ENCODE measurements at regions not wholly inside any gene's neighbourhood (a gene's known extent, or its start where the extent isn't known, plus 50 kb on each side); places are given as distances from the start of the nearest gene placed in this dataset.

DNA sequence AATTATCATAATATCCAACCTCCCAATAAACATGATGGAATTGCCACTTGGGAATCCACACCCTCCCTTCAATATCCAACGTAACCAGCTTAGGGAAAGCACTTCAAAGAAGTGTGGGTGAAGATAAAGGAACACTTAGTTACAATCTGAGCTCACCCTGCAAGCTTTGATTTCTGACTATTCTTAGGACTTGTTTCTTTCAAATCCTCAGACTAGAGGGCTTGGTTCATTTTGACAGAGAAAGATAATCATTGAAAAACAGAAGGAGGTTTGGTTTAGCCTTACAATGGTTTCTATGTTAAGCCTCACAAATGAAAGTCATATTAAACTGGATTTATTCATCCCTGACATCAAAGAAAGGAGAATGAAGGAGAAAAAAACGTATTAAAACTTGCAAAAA lies 57.9 kb upstream of the SYT13 start:
- Histone ChIP-seq H3K9me2 (ENCODE audit: insufficient read depth) (no peaks in the 10 kb centered on the region; the same call in 1 of the 2 replicates), H3K79me2 (ENCODE audit: low read depth) (no peaks in the 10 kb centered on the region), H2AFZ (no peak overlapping the region), H3F3A (ENCODE audit: insufficient read depth, low read depth) (no peaks in the 10 kb centered on the region), H3K27ac (no peak overlapping the region), H4K20me1 (ENCODE audit: insufficient read depth) (no peaks in the 10 kb centered on the region), H3K36me3 (ENCODE audit: low read depth) (no peaks in the 10 kb centered on the region), H3K27me3 (ENCODE audit: insufficient read depth, low read depth) (peaks cover 79% of the 10 kb centered on the region), H3K9me3 (ENCODE audit: insufficient read depth, low read depth) (no peaks in the 10 kb centered on the region), H3K4me1 (replicated peaks; ENCODE audit: insufficient read depth) (no peaks in the 10 kb centered on the region), H3K4me3 (no peak overlapping the region), H3K4me2 (no peak overlapping the region)
- no peak for TF ChIP-seq EZH2 (IDR thresholded peaks at IDR 0.05; ENCODE audit: low read depth)
- ChIA-PET POLR2A (ENCODE audit: unreplicated experiment) (no interaction called here), CTCF (no interaction called here)
- DNase-seq: no peak
- BruUV-seq (replicated peaks): no TSS peak
- intact Hi-C loops (cut with micrococcal nuclease; ENCODE audit: unreplicated experiment): no loop called here

DNA sequence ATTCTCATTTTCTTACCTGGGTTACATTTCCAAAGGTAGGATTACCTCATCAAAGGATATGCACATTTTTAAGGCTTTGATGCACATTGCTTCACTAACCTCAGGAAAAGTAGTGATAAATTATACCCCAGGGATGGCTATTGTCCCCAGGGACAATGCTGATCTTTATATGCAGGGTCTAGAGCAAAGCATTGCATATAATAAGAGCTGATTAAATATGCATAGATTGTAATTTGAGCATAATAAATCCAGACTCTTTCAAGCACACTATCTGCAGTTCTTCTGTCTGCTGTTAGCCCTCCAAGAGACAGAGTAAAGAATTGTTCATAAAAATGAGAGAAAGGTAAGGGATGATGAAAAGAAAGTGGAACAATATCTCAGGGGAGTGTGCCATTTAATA lies 57.3 kb upstream of the SYT13 start:
- intact Hi-C loops (cut with micrococcal nuclease; ENCODE audit: unreplicated experiment): no loop called here
- CTCF ChIA-PET: no interaction called here

DNA sequence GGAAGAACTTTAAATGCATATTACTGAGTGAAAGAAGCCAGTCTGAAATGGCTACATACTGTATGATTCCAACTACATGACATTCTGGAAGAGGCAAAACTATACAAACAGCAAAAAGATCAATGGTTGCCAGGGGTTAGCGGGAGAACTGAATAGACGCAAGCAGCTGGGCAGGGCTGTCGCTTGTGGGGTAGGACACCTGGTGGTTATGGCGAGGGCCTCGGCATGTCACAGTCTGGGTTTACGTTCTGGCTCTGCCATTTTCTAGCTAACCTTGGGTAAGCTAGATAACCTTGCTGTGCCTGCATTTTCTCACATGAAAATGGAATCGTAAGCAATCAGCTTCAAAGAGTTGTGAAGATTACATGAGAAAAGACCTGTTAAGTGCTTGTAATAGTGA lies 55.2 kb upstream of the SYT13 start:
- intact Hi-C loops (cut with micrococcal nuclease; ENCODE audit: unreplicated experiment): no loop called here

More for the DNA sequence above, 57.3 kb upstream of the SYT13 start:
- Histone ChIP-seq H3K79me2 (ENCODE audit: low read depth) (no peaks in the 10 kb centered on the region), H3K9me2 (ENCODE audit: insufficient read depth) (no peaks in the 10 kb centered on the region; the same call in 1 of the 2 replicates), H3K4me1 (replicated peaks; ENCODE audit: insufficient read depth) (no peaks in the 10 kb centered on the region), H2AFZ (no peak overlapping the region), H3K4me2 (no peak overlapping the region), H3F3A (ENCODE audit: insufficient read depth, low read depth) (no peaks in the 10 kb centered on the region), H3K27me3 (ENCODE audit: insufficient read depth, low read depth) (peaks cover 79% of the 10 kb centered on the region), H3K9me3 (ENCODE audit: insufficient read depth, low read depth) (no peaks in the 10 kb centered on the region), H4K20me1 (ENCODE audit: insufficient read depth) (no peaks in the 10 kb centered on the region), H3K36me3 (ENCODE audit: low read depth) (no peaks in the 10 kb centered on the region), H3K4me3 (no peak overlapping the region), H3K27ac (no peak overlapping the region)
- no TSS peak for BruUV-seq (replicated peaks)
- no peak for TF ChIP-seq EZH2 (IDR thresholded peaks at IDR 0.05; ENCODE audit: low read depth)
- TF ChIP-seq, protein P1, sequence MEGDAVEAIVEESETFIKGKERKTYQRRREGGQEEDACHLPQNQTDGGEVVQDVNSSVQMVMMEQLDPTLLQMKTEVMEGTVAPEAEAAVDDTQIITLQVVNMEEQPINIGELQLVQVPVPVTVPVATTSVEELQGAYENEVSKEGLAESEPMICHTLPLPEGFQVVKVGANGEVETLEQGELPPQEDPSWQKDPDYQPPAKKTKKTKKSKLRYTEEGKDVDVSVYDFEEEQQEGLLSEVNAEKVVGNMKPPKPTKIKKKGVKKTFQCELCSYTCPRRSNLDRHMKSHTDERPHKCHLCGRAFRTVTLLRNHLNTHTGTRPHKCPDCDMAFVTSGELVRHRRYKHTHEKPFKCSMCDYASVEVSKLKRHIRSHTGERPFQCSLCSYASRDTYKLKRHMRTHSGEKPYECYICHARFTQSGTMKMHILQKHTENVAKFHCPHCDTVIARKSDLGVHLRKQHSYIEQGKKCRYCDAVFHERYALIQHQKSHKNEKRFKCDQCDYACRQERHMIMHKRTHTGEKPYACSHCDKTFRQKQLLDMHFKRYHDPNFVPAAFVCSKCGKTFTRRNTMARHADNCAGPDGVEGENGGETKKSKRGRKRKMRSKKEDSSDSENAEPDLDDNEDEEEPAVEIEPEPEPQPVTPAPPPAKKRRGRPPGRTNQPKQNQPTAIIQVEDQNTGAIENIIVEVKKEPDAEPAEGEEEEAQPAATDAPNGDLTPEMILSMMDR (conservative IDR thresholded peaks at IDR 0.05): no peak
- no peak for DNase-seq
- POLR2A ChIA-PET (ENCODE audit: unreplicated experiment): no interaction called here

More for the DNA sequence above, 55.2 kb upstream of the SYT13 start:
- Histone ChIP-seq H3K4me2 (no peak overlapping the region), H3K9me3 (ENCODE audit: insufficient read depth, low read depth) (no peaks in the 10 kb centered on the region), H3K9me2 (ENCODE audit: insufficient read depth) (no peaks in the 10 kb centered on the region; the same call in 1 of the 2 replicates), H3K4me3 (no peak overlapping the region), H3K79me2 (ENCODE audit: low read depth) (no peaks in the 10 kb centered on the region), H3K4me1 (replicated peaks; ENCODE audit: insufficient read depth) (no peaks in the 10 kb centered on the region), H3K27me3 (ENCODE audit: insufficient read depth, low read depth) (peaks cover 82% of the 10 kb centered on the region), H3K27ac (no peak overlapping the region), H3F3A (ENCODE audit: insufficient read depth, low read depth) (no peaks in the 10 kb centered on the region), H4K20me1 (ENCODE audit: insufficient read depth) (no peaks in the 10 kb centered on the region), H3K36me3 (ENCODE audit: low read depth) (no peaks in the 10 kb centered on the region), H2AFZ (no peak overlapping the region)
- no TSS peak for BruUV-seq (replicated peaks)
- ChIA-PET CTCF (interaction anchor here (1.3 kb wide), 1 partner anchor 405 kb away, joined by 3 read pairs; no protein-coding TSS in a partner anchor), POLR2A (ENCODE audit: unreplicated experiment) (no interaction called here)
- TF ChIP-seq, protein P1 (conservative IDR thresholded peaks at IDR 0.05): no peak
- TF ChIP-seq EZH2 (IDR thresholded peaks at IDR 0.05; ENCODE audit: low read depth): no peak
- no peak for DNase-seq

Measured in PC-9 (cell line).